ENCODE measurements at regions not wholly inside any gene's neighbourhood (a gene's known extent, or its start where the extent isn't known, plus 50 kb on each side); places are given as distances from the start of the nearest gene placed in this dataset.
A peak's percentile ranks its signal among the peaks of the same experiment; 100 is the strongest.
"Not testable (repeated sequence)": the region's sequence is repeated elsewhere in the genome, so short reads cannot be mapped to it uniquely, and the experiment has no call there.

- no peaks in the 10 kb centered on the region for H3K36me3 Mint-ChIP-seq (ENCODE audit: low read depth)
- H3K4me1 Mint-ChIP-seq, result no peaks in the 10 kb centered on the region
- H3K9me3 Mint-ChIP-seq, result no peaks in the 10 kb centered on the region
- no peak overlapping the region for H3K27ac Mint-ChIP-seq
- DNase-seq, result no peak
- no peak overlapping the region for H3K4me3 Mint-ChIP-seq
- H3K27me3 Mint-ChIP-seq, result peaks cover 2% of the 10 kb centered on the region
- ChIA-PET POLR2A (no interaction called here), CTCF (no interaction called here)
Measured at GRCh38 chr9:88898039-88898720, 93.1 kb upstream of the S1PR3 start.

- no peaks in the 10 kb centered on the region for H3K9me3 Mint-ChIP-seq
- no peak overlapping the region for H3K4me3 Mint-ChIP-seq
- ChIA-PET CTCF (no interaction called here), POLR2A (no interaction called here)
- H3K27me3 Mint-ChIP-seq, result peaks cover 10% of the 10 kb centered on the region
- no peaks in the 10 kb centered on the region for H3K4me1 Mint-ChIP-seq
- H3K36me3 Mint-ChIP-seq (ENCODE audit: low read depth), result no peaks in the 10 kb centered on the region
- H3K27ac Mint-ChIP-seq, result no peak overlapping the region
- DNase-seq, result no peak
Measured at GRCh38 chr9:88905506-88905905, 85.8 kb upstream of the S1PR3 start.

- no peak for DNase-seq
- H3K4me3 Mint-ChIP-seq, result no peak overlapping the region
- H3K27me3 Mint-ChIP-seq, result peaks cover 3% of the 10 kb centered on the region
- H3K36me3 Mint-ChIP-seq (ENCODE audit: low read depth), result no peaks in the 10 kb centered on the region
- H3K27ac Mint-ChIP-seq, result no peak overlapping the region
- no peaks in the 10 kb centered on the region for H3K4me1 Mint-ChIP-seq
- ChIA-PET POLR2A (no interaction called here), CTCF (no interaction called here)
- peaks cover 14% of the 10 kb centered on the region for H3K9me3 Mint-ChIP-seq
Measured at GRCh38 chr9:88915916-88916315, 75.4 kb upstream of the S1PR3 start.

GRCh38 chr9:88916894-88917293, 74.4 kb upstream of the S1PR3 start:
- CTCF ChIA-PET, result no interaction called here
- no peak overlapping the region for H3K4me3 Mint-ChIP-seq

GRCh38 chr9:88917375-88917774, 73.9 kb upstream of the S1PR3 start:
- no peak for DNase-seq

More at GRCh38 chr9:88916894-88917293, 74.4 kb upstream of the S1PR3 start:
- DNase-seq, result no peak
- Mint-ChIP-seq H3K9me3 (peaks cover 14% of the 10 kb centered on the region), H3K4me1 (peaks cover 4% of the 10 kb centered on the region), H3K27ac (no peak overlapping the region), H3K27me3 (peaks cover 3% of the 10 kb centered on the region), H3K36me3 (ENCODE audit: low read depth) (no peaks in the 10 kb centered on the region)
- POLR2A ChIA-PET, result no interaction called here

GRCh38 chr9:88918537-88918936, 72.7 kb upstream of the S1PR3 start:
- H3K27ac Mint-ChIP-seq; DNase-seq; H3K4me3 Mint-ChIP-seq; H3K27me3 Mint-ChIP-seq; POLR2A ChIA-PET; CTCF ChIA-PET; H3K36me3 Mint-ChIP-seq (ENCODE audit: low read depth): not testable (repeated sequence)
- Mint-ChIP-seq H3K9me3 (peaks cover 14% of the 10 kb centered on the region), H3K4me1 (peaks cover 20% of the 10 kb centered on the region)

More at GRCh38 chr9:88917375-88917774, 73.9 kb upstream of the S1PR3 start:
- H3K27ac Mint-ChIP-seq, result no peak overlapping the region
- POLR2A ChIA-PET, result no interaction called here
- H3K27me3 Mint-ChIP-seq, result peaks cover 5% of the 10 kb centered on the region
- peaks cover 9% of the 10 kb centered on the region for H3K4me1 Mint-ChIP-seq
- CTCF ChIA-PET, result no interaction called here
- H3K36me3 Mint-ChIP-seq (ENCODE audit: low read depth), result no peaks in the 10 kb centered on the region
- H3K4me3 Mint-ChIP-seq, result no peak overlapping the region
- peaks cover 14% of the 10 kb centered on the region for H3K9me3 Mint-ChIP-seq

GRCh38 chr9:88920645-88921044, 70.6 kb upstream of the S1PR3 start:
- POLR2A ChIA-PET, result no interaction called here
- CTCF ChIA-PET, result no interaction called here
- Mint-ChIP-seq H3K4me3 (no peak overlapping the region), H3K27ac (no peak overlapping the region), H3K9me3 (peaks cover 14% of the 10 kb centered on the region), H3K27me3 (peaks cover 5% of the 10 kb centered on the region), H3K36me3 (ENCODE audit: low read depth) (no peaks in the 10 kb centered on the region), H3K4me1 (peaks cover 27% of the 10 kb centered on the region)
- DNase-seq, result no peak

GRCh38 chr9:88922091-88922490, 69.2 kb upstream of the S1PR3 start:
- Mint-ChIP-seq H3K27me3 (peaks cover 5% of the 10 kb centered on the region), H3K4me3 (no peak overlapping the region), H3K36me3 (ENCODE audit: low read depth) (no peaks in the 10 kb centered on the region), H3K4me1 (peaks cover 27% of the 10 kb centered on the region), H3K27ac (no peak overlapping the region), H3K9me3 (peaks cover 14% of the 10 kb centered on the region)
- DNase-seq, result peak; percentile 52
- CTCF ChIA-PET, result no interaction called here
- POLR2A ChIA-PET, result no interaction called here

GRCh38 chr9:88923092-88923491, 68.2 kb upstream of the S1PR3 start:
- Mint-ChIP-seq H3K9me3 (peaks cover 9% of the 10 kb centered on the region), H3K27me3 (peaks cover 6% of the 10 kb centered on the region), H3K4me3 (no peak overlapping the region), H3K27ac (no peak overlapping the region), H3K36me3 (ENCODE audit: low read depth) (no peaks in the 10 kb centered on the region), H3K4me1 (peaks cover 27% of the 10 kb centered on the region)
- DNase-seq, result no peak
- CTCF ChIA-PET, result no interaction called here
- POLR2A ChIA-PET, result no interaction called here

- CTCF ChIA-PET, result no interaction called here
- H3K27ac Mint-ChIP-seq, result no peak overlapping the region
Measured at GRCh38 chr9:88923653-88924288, 67.5 kb upstream of the S1PR3 start.

GRCh38 chr9:88925481-88925880, 65.8 kb upstream of the S1PR3 start:
- Mint-ChIP-seq H3K9me3 (no peaks in the 10 kb centered on the region), H3K27ac (no peak overlapping the region), H3K4me1 (peaks cover 27% of the 10 kb centered on the region), H3K4me3 (no peak overlapping the region), H3K27me3 (peaks cover 13% of the 10 kb centered on the region), H3K36me3 (ENCODE audit: low read depth) (no peaks in the 10 kb centered on the region)
- POLR2A ChIA-PET, result no interaction called here
- no peak for DNase-seq
- CTCF ChIA-PET, result no interaction called here

More at GRCh38 chr9:88923653-88924288, 67.5 kb upstream of the S1PR3 start:
- Mint-ChIP-seq H3K36me3 (ENCODE audit: low read depth) (no peaks in the 10 kb centered on the region), H3K4me3 (no peak overlapping the region), H3K27me3 (peaks cover 10% of the 10 kb centered on the region), H3K9me3 (peaks cover 6% of the 10 kb centered on the region), H3K4me1 (peaks cover 27% of the 10 kb centered on the region)
- POLR2A ChIA-PET, result no interaction called here
- no peak for DNase-seq

GRCh38 chr9:88926781-88927505, 64.3 kb upstream of the S1PR3 start:
- no peak overlapping the region for H3K27ac Mint-ChIP-seq
- CTCF ChIA-PET, result no interaction called here
- H3K27me3 Mint-ChIP-seq, result peaks cover 13% of the 10 kb centered on the region
- no peaks in the 10 kb centered on the region for H3K9me3 Mint-ChIP-seq
- no peaks in the 10 kb centered on the region for H3K36me3 Mint-ChIP-seq (ENCODE audit: low read depth)
- DNase-seq, result no peak
- H3K4me1 Mint-ChIP-seq, result peaks cover 23% of the 10 kb centered on the region
- no peak overlapping the region for H3K4me3 Mint-ChIP-seq
- POLR2A ChIA-PET, result no interaction called here

GRCh38 chr9:88927510-88927909, 63.8 kb upstream of the S1PR3 start:
- POLR2A ChIA-PET, result no interaction called here

GRCh38 chr9:88930716-88931115, 60.6 kb upstream of the S1PR3 start:
- Mint-ChIP-seq H3K36me3 (ENCODE audit: low read depth) (no peaks in the 10 kb centered on the region), H3K4me1 (no peaks in the 10 kb centered on the region), H3K4me3 (no peak overlapping the region), H3K27me3 (peaks cover 11% of the 10 kb centered on the region), H3K27ac (no peak overlapping the region), H3K9me3 (no peaks in the 10 kb centered on the region)
- POLR2A ChIA-PET, result no interaction called here
- CTCF ChIA-PET, result no interaction called here
- no peak for DNase-seq

More at GRCh38 chr9:88927510-88927909, 63.8 kb upstream of the S1PR3 start:
- no peak overlapping the region for H3K4me3 Mint-ChIP-seq
- H3K27me3 Mint-ChIP-seq, result peaks cover 11% of the 10 kb centered on the region
- no peaks in the 10 kb centered on the region for H3K36me3 Mint-ChIP-seq (ENCODE audit: low read depth)
- H3K27ac Mint-ChIP-seq, result no peak overlapping the region
- peaks cover 17% of the 10 kb centered on the region for H3K4me1 Mint-ChIP-seq
- H3K9me3 Mint-ChIP-seq, result no peaks in the 10 kb centered on the region
- no peak for DNase-seq
- CTCF ChIA-PET, result no interaction called here

Data from activated CD4-positive, alpha-beta memory T cell treated with anti-CD3 and anti-CD28 coated beads, Interleukin-2, amount 10 ng/mL, durations not matched to agents 7 days and 5 days (primary cell).